ENCODE measurements at regions not wholly inside any gene's neighbourhood (a gene's known extent, or its start where the extent isn't known, plus 50 kb on each side); places are given as distances from the start of the nearest gene placed in this dataset.

DNA sequence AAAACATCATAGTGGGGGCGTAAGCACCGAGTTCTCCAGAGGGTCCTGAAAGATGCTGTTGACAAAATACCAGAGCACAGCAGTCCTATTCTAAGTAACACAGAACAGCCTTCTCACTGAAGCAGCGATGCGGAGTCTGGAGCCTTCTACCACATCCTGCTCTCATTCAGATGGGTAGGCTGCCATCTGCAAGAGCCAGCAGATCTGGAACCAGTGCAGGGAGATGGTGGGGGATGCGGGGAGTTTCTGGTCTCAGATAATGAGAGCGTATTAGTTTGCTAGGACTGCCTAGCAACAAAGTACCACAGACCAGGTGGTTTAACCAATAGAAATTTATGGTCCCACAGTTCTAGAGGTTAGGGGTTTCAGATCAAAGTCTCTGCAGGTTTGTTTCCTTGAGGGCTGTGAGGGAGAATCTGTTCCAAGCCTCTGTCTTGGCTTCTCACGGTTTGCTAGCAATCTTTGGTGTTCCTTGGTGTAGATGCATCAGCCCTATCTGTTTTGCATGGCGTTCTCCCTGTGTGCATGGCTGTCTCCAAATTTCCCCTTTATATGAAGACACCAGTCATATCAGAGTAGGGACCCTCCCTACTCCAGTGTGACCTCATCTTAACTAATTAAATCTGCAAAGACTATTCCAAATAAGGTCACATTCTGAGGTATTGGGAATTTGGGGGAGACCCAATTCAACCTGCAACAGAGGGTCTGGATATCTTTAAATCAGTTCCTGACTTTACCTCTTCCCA, 52.0 kb upstream of the STEAP1B start:
- H3K27me3 Mint-ChIP-seq: peaks cover 32 to 39% of the 10 kb centered on the region in 2 donors
- H3K4me1 ChIP-seq (ENCODE audit: insufficient read depth, low read length): peaks cover 11% of the 10 kb centered on the region
- no peak overlapping the region for H3K27ac ChIP-seq (ENCODE audit: low read depth, low read length)
- no peak overlapping the region for H3K4me3 ChIP-seq (ENCODE audit: low read length in 2 of 2)
- no peaks in the 10 kb centered on the region for H3K36me3 ChIP-seq (ENCODE audit: insufficient read depth, low read length)
- peaks cover 11% of the 10 kb centered on the region for H3K27me3 ChIP-seq (ENCODE audit: insufficient read depth, low read length)
- H3K27ac Mint-ChIP-seq: no peak overlapping the region
- POLR2A ChIA-PET (ENCODE audit: partially characterized antibody): no interaction called here
- peaks cover 0 to 2% (median 0%) of the 10 kb centered on the region in 8 donors for H3K9me3 Mint-ChIP-seq
- DNase-seq: no peak
- intact Hi-C loops (cut with micrococcal nuclease): no loop called here
- no peaks in the 10 kb centered on the region for H3K36me3 Mint-ChIP-seq
- CTCF ChIA-PET (ENCODE audit: partially characterized antibody): interaction anchor here (4.0 kb wide), 1 partner anchor 175 kb away, joined by 17 read pairs; the partner anchor contains the start of gene IL6
- H3K4me3 Mint-ChIP-seq: no peak overlapping the region
- no peaks in the 10 kb centered on the region for H3K9me3 ChIP-seq (ENCODE audit: control insufficient read depth in 1 of 2, low read length in 2 of 2)
- H3K4me1 Mint-ChIP-seq: peaks cover 7 to 9% (median 9%) of the 10 kb centered on the region in 4 donors

DNA sequence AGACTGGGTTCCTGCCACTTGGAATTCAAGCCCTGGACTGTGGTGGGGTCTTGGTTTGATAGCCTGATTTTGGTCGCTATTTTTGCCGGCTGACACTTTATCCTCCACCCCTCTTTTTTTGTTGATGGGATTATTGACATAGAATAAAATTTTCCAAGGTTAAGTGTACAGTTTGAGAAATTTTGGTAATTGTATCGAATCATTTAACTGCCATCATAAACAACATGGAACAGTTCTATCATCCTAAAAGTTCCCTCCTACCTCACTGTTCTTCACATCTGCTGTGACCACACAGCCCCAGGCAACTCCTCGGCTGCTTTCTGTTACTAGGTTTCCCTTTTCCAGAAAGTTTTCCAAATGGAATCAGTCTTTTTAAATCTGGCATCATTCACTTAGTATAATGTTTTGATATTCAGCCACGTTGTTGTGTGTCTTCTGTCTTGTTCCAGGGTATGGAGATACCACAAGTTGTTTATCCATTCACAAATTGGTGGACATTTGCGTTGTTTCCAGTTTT, 50.6 kb upstream of the STEAP1B start:
- H3K27me3 ChIP-seq (ENCODE audit: insufficient read depth, low read length): peaks cover 12% of the 10 kb centered on the region
- H3K9me3 ChIP-seq (ENCODE audit: control insufficient read depth in 1 of 2, low read length in 2 of 2): no peaks in the 10 kb centered on the region
- ChIA-PET CTCF (ENCODE audit: partially characterized antibody) (no interaction called here), POLR2A (ENCODE audit: partially characterized antibody) (no interaction called here)
- peaks cover 11% of the 10 kb centered on the region for H3K4me1 ChIP-seq (ENCODE audit: insufficient read depth, low read length)
- Mint-ChIP-seq H3K36me3 (no peaks in the 10 kb centered on the region), H3K27ac (no peak overlapping the region), H3K4me3 (peak overlapping the region in 2 of 8 donors; percentile 6 to 38), H3K27me3 (peaks cover 33 to 45% of the 10 kb centered on the region in 2 donors), H3K9me3 (peaks cover 0 to 2% (median 0%) of the 10 kb centered on the region in 8 donors), H3K4me1 (peaks cover 7 to 9% (median 9%) of the 10 kb centered on the region in 4 donors)
- no peak overlapping the region for H3K27ac ChIP-seq (ENCODE audit: low read depth, low read length)
- H3K4me3 ChIP-seq (ENCODE audit: low read length in 2 of 2): no peak overlapping the region
- no peak for DNase-seq
- no peaks in the 10 kb centered on the region for H3K36me3 ChIP-seq (ENCODE audit: insufficient read depth, low read length)
- intact Hi-C loops (cut with micrococcal nuclease): no loop called here

DNA sequence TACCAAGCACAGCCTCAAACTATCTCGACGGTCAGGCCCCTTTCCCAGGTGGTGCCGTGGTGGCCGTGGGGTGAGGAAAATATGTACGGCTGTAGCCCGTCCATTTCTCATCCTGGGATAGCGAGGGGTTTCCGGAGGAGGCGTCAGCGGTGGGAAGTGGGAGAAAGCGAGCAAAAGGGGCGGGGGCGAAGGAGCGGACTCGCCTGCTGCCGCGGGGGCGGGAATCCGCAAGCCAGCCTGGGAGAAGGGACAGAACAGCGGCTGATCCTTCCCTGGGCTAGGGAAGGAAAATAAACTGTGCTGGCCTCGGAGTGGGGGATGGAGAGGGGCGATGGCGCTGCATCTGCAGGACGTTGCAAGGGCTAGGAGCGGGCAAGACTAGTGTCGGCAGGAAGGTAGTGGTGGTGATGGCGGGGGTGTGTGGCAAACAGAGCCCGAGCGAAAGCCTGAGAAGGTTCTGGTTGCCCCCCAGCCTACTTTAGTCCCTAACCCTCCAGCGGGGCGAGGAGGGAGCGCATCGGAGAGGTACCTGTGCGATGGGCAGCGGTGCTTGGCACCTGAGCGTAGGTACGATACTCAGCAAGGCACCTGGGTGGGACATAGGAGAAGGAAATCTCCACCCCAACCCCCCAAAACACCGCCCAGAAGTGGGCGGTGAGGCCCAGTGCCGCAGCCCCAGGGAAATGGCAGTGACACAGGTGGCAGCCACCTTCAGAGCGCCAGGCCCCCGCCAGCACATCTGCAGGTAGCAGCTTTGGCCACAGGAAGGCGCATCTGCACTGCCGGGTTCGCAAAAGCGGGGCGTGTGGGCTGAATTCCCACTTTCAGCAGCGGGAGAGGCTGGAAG, 49.9 kb upstream of the STEAP1B start:
- Histone ChIP-seq H3K4me3 (ENCODE audit: low read length in 2 of 2) (no peak overlapping the region), H3K27ac (ENCODE audit: low read depth, low read length) (no peak overlapping the region), H3K4me1 (ENCODE audit: insufficient read depth, low read length) (peaks cover 11% of the 10 kb centered on the region), H3K9me3 (ENCODE audit: control insufficient read depth in 1 of 2, low read length in 2 of 2) (no peaks in the 10 kb centered on the region), H3K36me3 (ENCODE audit: insufficient read depth, low read length) (no peaks in the 10 kb centered on the region), H3K27me3 (ENCODE audit: insufficient read depth, low read length) (peaks cover 12% of the 10 kb centered on the region)
- Mint-ChIP-seq H3K4me1 (peaks cover 7 to 9% (median 9%) of the 10 kb centered on the region in 4 donors), H3K9me3 (peaks cover 0 to 2% (median 0%) of the 10 kb centered on the region in 8 donors), H3K36me3 (no peaks in the 10 kb centered on the region), H3K4me3 (peak overlapping the region; percentile 25 to 88 (median 72)), H3K27ac (no peak overlapping the region), H3K27me3 (peaks cover 35 to 48% of the 10 kb centered on the region in 2 donors)
- ChIA-PET CTCF (ENCODE audit: partially characterized antibody) (no interaction called here), POLR2A (ENCODE audit: partially characterized antibody) (no interaction called here)
- DNase-seq: peak in 3 of 5 donors; percentile 10 to 45 (median 35)
- intact Hi-C loops (cut with micrococcal nuclease): no loop called here
